HG03575 (cell line): ENCODE measurements at regions not wholly inside any gene's neighbourhood (a gene's known extent, or its start where the extent isn't known, plus 50 kb on each side); places are given as distances from the start of the nearest gene placed in this dataset.

Source experiments
- ATAC-seq: cut with Tn5 transposase; IDR thresholded peaks from one replicate; pipeline ENCODE4 v1.9.1; 2021; ENCODE audit not compliant: unreplicated experiment, insufficient number of reproducible peaks, low FRiP score; ENCODE audit errors: extremely low read depth

DNA sequence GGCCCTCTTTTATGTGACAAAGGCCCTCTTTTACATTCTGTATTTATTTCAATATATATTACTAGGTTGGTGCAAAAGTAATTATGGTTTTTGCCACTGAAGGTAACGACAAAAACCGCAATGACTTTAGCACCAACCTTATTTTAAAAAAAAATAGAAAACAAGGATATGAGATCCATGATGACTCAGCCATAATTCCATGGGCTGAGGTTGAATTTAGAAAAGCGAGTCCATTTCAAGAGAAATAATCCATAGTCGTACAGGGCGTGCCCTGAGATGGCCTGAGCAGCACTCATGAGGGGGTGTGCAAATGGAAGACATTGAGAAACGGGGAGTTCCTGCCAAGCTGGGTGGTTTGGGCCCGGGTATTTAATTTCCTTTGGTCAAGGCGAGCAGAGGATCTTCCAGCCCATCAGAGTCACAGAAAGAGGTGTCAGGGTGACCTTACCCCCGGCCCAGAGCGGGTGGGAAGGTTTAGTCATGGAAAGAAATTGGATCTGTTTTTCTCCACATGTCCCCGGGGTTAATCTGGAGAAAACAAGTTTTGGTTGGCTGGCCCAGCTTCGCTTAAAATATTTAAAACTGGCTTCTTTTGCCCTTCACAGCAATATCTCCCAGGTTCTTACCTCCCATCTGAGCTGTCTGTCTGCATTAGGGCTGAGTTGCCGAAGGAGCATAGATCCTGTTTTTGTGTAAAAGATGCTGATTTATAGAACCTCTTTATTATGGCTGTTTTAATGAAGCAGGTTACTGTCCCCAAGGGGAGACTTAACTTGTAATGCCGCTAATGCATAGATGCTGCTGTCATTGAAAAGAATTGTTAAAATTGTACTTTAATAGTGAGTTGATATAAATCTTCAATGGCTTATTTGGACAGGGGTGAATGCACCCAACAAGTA, 255.6 kb downstream of the PREX1 start:
- no peak for ATAC-seq

DNA sequence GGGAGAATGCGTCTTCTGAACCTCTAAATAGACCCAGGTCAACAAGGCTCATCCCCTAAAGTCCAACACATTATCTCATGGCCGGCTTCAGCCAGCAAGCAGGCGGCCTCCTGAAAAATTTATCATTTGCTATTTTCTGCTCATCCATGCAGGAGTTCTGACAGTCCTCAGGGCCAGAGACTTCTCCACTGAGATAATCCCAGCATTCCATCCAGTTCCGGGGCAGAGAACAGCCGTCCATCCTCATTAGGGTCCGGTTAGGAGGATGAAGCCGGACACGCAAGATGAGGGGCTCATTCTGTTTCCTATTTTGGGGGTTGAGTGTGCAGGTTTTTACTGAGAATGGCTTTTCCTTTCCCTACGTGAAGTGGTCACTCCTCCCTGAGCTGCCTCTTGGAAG, 258.1 kb downstream of the PREX1 start:
- no peak for ATAC-seq

DNA sequence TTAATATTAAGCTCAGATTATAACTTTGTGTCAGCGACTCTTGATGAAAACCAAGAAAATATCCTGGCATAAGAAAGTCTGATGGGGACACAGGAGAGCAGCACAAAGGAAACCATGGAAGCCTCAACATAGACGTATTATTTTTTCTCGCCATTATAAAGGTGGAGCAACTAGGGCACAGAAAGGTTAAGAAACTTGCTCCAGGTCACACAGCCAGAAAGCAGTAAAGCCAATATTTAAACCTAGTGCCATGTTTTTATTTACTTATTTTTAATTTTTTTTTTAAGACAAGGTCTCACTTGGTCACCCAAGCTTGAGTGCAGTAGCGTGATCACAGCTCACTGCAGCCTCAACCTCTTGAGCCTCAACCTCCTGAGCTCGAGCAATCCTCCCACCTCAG, 259.3 kb downstream of the PREX1 start:
- ATAC-seq, result no peak

DNA sequence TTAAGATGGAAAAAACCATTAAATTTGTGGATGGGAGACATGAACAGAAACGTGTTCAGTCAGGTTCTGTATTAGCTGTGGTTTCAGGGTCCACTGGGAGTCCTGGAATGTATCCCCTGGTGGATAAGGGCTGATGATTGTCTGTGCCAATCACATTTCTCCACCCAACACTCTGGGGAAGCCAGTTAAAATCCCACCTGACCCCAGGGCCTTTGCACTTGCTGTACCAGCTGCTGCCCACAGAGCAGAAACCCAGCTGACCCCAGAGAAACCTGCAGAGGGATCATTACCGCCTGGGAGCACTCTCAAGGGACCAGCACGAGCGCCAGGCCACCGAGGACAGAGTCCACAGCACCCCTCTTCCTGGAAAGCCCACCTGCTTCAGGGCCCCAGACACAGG, 260.7 kb downstream of the PREX1 start:
- no peak for ATAC-seq

DNA sequence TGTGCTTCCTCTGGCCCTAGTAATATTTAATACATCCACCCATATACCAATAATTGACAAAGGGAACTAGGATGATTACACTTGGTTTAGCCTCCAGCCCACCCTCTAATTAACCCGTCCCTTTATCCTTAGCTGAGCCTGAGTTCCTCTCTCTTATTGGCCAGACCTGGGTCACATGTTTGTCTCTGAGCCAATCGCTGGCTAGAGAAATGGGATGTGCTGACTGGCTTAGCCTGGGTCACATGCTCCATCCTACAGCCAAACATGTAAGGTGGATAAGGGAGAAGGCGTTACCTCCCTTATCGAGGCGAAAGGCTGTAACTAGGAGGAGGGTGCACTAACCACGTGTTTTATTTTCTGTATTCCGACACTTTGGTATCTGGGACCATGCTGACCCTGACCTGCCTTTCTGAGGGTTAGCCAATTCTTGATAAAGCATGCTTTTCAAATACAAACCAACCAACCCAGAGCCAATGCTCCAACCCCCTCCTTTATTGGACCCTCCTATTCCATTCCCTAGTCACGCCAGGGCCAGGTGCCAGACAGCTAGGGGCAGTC, 262.7 kb downstream of the PREX1 start:
- ATAC-seq, result no peak

DNA sequence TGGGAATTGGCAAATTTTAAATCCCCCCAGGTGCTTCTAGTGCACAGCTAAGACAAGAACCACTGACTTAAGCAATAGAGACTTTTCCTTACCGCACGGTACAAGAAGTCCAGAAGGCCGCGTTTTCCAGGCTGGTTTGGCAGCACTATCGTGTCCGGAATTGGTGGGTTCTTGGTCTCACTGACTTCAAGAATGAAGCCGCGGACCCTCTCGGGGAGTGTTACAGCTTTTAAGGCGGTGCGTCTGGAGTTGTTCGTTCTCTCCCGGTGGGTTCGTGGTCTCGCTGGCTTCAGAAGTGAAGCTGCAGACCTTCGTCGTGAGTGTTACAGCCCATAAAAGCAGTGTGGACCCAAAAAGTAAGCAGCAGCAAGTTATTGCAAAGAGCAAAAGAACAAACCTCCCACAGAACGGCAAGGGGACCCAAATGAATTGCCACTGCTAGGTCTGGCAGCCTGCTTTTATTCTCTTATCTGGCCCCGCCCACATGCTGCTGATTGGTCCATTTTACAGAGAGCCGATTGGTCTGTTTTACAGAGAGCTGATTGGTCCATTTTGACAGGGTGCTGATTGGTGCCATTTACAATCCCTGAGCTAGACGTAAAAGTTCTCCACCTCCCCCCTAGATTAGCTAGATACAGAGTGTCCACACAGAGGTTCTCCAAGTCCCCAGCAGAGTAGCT, 264.5 kb downstream of the PREX1 start:
- ATAC-seq, result no peak

DNA sequence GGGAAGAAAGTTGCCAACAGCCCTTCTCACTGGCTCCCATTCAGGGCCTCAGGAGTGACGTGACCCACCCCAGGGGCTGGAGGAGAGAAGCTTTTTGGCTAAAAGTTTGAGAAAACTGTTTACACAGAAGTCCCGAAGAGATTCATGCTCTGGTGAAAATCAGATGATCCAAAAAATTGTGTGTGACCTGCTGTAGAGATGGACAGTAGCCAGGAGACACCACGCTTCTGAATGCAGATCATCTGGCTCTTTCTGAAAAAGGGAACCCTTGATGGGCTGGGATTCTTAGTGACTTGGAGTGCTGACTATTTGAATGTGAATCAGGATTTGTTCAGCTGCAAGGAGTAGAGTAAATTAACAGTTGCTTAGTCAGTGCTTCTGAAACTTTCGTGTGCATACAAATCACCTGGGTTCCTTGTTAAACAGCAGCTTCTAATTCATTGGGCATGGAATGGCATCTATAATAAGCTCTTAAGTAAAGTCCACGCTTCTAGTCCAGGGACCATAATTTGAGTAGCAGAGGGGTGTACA, 265.1 kb downstream of the PREX1 start:
- no peak for ATAC-seq

DNA sequence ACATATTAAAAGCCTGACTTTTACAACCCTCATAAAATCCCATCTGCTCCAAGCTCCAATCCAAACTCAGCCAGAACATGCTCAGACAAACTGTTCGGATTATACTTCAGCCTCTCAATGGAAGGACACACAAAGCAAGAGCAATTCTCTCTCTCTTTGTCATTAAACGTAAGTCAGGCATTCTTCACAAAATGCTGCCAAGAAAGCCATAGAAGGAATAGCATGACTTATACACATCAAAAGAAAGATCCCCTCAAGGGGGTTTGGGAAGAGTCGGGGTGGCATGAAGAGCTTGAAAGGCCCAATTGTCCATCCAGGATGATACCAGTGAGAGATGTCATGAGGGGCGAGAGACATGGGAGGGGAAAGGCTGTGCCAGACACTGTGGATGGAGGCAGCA, 268.9 kb downstream of the PREX1 start:
- ATAC-seq, result no peak

DNA sequence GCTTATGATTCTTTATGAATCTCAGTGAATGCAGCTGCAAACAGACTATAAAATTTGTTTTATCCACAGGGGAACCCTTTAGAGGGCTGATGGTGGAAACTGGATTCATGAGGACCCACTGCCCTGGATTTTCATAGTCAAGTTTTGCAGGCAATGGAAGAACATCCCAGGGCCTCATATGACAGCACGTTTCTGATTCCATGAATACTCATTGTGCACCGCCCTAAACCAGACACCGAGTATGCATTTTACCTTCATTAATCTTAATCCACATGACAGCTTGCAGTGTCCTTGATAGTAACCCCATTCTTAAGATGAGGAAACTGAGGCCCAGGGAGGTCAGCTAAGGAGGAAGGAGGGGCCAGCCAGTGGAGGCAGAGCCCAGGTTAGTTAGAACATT, 270.4 kb downstream of the PREX1 start:
- no peak for ATAC-seq

DNA sequence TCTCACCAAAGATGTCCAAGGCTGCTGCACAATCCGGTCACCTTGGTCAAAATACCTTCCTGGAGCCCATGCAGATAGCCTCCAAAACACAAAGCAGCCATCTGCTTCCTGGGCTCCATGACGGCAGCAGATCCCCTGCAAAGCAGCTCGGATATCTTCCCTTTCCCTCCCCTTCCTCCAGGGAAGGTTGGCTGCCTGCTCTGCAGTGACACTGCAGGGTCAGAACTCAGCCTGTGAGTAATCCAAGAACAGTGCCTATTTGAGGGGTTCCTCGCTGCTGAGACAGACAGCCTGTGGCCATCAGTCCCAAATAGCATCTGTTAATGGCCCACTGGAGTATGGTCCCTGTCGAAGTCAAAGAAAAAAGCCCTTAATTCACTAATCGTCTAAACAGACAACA, 270.8 kb downstream of the PREX1 start:
- no peak for ATAC-seq

DNA sequence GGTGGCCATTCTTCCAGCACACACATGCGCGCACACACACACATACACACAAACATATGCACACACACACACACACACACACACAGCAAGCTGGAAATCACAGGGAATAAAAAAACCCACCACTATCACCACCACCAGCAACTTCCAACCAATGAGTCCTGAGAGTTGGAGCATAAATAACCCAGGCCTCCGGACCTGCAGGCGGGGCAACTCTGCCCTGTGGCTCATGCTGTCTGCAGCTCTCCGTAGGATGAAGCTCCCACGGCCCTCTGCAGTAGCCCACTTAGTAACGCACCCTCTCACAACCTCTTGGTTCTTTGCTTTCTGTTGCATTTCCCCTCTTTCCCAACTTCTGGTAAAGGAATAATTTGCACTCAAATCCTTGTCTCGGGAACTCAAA, 275.2 kb downstream of the PREX1 start:
- no peak for ATAC-seq

DNA sequence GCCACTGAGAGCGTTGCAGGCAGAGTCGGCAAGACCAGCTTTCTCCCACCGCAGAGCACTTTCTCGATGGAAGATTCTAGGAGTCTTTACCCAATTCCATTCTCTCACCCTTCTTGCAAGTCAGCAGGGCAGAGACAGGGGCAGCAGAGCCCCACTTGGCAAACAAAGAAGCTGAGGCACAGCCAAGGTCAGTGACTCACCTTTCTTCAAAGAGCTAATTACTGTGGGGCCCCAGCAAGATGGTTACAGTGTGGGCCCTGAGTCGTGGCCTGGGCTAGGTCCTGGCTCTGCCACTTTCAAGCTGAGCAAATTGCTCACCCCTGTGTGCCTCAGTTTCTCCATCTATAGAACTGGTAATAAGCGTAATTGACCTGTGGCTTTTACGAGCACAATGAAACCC, 277.0 kb downstream of the PREX1 start:
- ATAC-seq, result no peak

DNA sequence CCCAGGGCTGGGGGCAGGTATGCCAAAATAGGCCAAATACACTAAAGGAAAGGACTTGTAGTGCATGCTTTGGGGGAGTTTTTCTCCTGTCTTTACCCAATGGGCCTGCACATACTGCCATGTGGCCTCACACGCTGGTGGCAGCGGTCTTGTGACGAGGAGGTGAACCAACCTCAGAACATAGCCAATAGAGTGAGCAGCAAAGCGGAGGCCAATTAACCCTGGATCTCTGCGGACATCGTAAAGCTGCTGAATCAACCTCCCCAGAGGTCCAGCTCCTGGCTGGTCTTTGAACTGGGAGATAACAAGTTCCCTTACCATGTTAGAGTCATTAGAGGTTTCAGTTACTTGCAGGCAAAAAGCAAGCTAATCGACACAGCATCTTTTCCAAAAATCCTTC, 280.1 kb downstream of the PREX1 start:
- no peak for ATAC-seq

DNA sequence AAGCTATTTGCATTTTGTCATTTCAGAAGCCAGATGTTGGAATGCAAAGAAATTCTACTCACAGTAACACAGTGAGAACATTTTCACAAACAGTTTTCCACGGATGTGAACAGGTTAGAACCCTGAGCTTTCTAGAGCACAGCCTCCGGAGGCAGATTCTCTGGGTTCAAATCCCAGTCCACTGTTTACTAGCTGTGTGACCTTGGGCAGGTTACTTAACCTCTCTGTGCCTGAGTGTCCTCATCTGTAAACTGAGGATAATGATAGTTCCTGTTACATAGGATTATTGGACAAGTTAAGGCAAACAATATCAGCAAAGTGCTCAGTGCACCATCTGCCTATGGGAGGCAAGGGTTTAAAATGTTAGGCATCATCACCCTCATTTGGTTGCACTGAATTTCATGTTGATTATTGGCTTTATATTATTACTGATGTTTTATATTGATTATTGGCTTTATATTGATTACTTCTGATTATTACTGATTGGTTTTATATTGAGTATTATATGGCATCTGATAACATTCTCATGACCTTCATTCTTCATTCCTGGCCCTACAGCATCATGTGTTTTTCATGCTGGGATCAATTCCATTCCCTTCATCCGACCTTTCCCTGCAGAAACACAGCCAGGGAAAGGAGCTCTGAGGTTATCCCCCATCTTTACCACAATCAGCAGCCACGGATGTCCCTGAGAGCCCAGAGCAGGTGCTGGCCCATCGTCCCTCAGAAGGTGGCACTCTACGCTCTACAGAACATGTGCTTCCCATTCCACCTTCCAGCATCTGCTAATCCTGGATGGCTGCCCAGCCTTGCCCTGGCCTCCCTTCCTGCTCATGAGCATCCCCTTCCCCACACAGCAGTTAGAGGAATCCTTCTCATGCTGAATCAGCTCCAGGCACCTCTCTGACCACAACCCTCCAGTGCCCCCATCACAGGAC, 283.1 kb downstream of the PREX1 start:
- ATAC-seq, result no peak

DNA sequence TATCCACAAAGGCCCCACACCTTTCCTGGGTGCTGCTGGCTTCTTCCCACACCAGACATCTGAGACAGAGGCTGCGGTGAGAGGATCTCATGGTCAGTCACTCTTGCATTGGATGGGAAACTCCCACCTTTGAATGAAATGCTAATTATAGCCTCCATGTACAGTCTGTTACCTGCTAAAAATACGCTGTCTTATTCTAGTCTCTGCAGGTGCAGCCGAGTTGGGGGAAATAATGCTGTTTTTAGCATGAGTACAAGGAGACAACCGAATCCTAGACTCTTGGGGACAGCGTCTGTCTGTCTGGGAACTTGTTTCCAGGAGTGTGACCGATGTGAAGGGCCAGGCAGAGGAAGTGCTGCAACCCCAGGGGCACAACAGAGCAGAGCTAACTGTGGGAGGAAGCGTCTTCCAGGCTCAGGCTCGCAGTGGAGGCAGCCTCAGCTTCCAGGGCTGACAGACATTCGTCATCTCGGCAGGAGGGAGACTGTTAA, 286.2 kb downstream of the PREX1 start:
- no peak for ATAC-seq

DNA sequence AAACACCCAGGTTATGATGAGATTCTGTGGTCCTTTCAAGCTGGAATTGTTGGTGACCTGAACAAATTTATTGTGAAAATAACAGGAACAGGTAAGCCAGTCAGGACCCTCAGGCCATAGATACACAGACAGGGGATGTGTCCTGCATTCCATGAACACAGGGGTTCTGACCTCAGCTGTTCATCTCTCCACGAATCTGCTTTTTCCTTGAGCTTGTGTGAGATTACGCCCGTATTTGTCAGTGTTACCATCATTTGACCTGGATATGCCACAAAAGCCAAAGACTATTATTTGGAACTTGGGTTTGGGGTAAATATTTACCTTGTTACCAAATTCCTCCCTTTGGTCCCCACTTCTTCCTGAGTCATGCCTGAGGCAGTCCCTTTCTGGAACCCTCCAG, 288.9 kb downstream of the PREX1 start:
- no peak for ATAC-seq

DNA sequence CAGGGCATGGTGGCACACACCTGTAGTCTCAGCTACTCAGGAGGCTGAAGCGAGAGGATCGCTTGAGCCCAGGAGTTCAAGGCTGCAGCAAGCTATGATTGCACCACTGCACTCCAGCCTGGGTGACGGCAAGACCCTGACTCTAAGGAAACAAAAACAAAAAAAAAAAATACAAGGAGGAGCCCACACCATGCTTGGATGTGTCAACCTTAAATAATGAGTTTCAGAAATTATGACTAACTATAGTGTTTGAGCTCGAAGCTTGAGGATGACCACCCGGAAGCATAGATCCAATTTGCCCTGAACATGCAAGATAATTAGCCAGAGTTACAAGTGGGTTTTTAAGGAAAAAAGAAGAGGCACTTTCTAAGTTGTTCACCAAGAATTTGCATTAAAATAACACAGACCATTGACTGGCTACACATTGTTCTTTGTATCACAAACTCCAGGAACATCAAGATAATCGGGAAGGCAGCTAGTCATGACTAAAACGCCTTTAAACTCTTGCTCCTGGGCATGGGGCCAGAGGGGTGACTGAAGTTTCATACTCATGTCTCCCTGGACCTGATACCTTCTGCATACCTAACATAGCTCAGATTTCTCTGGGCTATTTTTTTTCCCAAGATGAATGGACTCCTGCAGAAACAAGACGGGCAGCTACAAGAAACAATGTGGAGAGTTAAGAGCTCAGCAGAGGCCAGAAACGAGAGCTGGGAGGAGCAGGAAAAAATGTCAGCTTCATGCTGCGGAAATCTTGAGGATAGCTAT, 289.6 kb downstream of the PREX1 start:
- no peak for ATAC-seq

DNA sequence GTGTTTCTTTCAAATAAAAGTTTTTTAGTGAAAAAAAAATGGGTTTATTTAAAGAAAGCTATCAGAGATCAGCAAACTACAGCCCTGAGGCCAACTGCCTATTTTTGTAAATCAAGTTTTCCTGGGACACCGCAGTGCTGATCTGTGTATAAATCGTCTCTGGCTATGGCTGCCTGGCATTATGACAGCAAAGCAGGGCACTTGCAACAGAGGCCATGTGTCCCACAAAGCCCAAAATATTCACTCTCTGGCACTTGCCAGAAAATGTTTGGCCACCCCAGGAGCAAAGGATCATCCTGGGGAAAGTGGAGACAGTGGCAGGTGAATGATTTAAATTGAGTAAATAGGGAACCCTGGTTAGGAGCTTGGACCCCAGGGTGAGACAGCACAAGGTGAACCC, 291.6 kb downstream of the PREX1 start:
- ATAC-seq, result no peak
